Parathyroid adenoma (tissue), 2 donors: ENCODE measurements at regions not wholly inside any gene's neighbourhood (a gene's known extent, or its start where the extent isn't known, plus 50 kb on each side); places are given as distances from the start of the nearest gene placed in this dataset.

Source experiments
- H2AFZ ChIP-seq: fragments of 300-600 bp; sonication (generic); one replicate; pipeline ENCODE4 v1.7.0; 2017; ENCODE audit warnings: antibody characterized with exemption, mild to moderate bottlenecking
- H3K27ac ChIP-seq: fragments of 300-600 bp; sonication (generic); one replicate; pipeline ENCODE4 v1.7.0; 2017
- H3K27me3 ChIP-seq: fragments of 300-600 bp; sonication (generic); one replicate; pipeline ENCODE4 v1.7.0; 2017; ENCODE audit warnings: low read length; ENCODE audit not compliant: control insufficient read depth, insufficient read depth
- H3K36me3 ChIP-seq: fragments of 300-600 bp; sonication (generic); one replicate; pipeline ENCODE4 v1.7.0; 2017; ENCODE audit warnings: low read length; ENCODE audit not compliant: control insufficient read depth, insufficient read depth
- H3K4me1 ChIP-seq: fragments of 300-600 bp; sonication (generic); one replicate; pipeline ENCODE4 v1.7.0; 2017; ENCODE audit warnings: control low read depth
- H3K4me2 ChIP-seq: fragments of 300-600 bp; sonication (generic); one replicate; pipeline ENCODE4 v1.7.0; 2017; ENCODE audit warnings: low read length
- H3K4me3 ChIP-seq: fragments of 300-600 bp; sonication (generic); one replicate; pipeline ENCODE4 v1.7.0; 2017; ENCODE audit warnings: low read depth, low read length
- H3K79me2 ChIP-seq: fragments of 300-600 bp; sonication (generic); one replicate; pipeline ENCODE4 v1.7.0; 2017; ENCODE audit warnings: control low read depth
- H3K9ac ChIP-seq: fragments of 300-600 bp; sonication (generic); one replicate; pipeline ENCODE4 v1.7.0; 2017; ENCODE audit warnings: mild to moderate bottlenecking
- H3K9me3 ChIP-seq: fragments of 300-600 bp; sonication (generic); one replicate; pipeline ENCODE4 v1.7.0; 2017; ENCODE audit warnings: low read length; ENCODE audit not compliant: control insufficient read depth
- TF ChIP-seq, protein P1 (sequence below): fragments of 300-600 bp; sonication (generic); IDR thresholded peaks from one replicate; pipeline ENCODE4 v1.7.0; 2017; ENCODE audit warnings: antibody characterized with exemption, mild to moderate bottlenecking
- donor health status: primary hyperparathyroidism.

DNA sequence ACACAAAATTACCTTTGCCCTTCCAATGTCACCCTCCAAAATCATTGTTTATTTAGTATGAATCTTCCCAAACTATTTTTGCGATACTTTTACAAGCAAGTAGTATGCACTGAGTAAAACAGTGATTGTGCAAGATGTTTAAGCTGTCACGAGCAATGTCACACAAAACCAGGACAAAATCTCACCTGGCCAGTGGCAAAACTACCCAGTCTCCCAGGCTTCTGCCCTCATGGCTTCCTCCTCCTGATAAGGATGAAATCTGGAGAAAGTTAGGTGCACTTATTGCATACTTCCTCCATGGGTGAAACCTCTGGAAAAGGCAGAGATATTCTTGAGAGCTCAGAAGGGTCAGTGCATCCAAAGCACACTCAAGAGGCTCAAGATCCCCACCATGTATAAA is 500.8 kb downstream of the IRS2 start:
- Histone ChIP-seq H3K9ac (no peak overlapping the region), H3K4me1 (no peaks in the 10 kb centered on the region), H2AFZ (no peak overlapping the region), H3K9me3 (no peaks in the 10 kb centered on the region), H3K4me2 (no peak overlapping the region), H3K4me3 (no peak overlapping the region), H3K36me3 (no peaks in the 10 kb centered on the region), H3K27me3 (no peaks in the 10 kb centered on the region), H3K27ac (no peak overlapping the region), H3K79me2 (no peaks in the 10 kb centered on the region)
- TF ChIP-seq, protein P1, sequence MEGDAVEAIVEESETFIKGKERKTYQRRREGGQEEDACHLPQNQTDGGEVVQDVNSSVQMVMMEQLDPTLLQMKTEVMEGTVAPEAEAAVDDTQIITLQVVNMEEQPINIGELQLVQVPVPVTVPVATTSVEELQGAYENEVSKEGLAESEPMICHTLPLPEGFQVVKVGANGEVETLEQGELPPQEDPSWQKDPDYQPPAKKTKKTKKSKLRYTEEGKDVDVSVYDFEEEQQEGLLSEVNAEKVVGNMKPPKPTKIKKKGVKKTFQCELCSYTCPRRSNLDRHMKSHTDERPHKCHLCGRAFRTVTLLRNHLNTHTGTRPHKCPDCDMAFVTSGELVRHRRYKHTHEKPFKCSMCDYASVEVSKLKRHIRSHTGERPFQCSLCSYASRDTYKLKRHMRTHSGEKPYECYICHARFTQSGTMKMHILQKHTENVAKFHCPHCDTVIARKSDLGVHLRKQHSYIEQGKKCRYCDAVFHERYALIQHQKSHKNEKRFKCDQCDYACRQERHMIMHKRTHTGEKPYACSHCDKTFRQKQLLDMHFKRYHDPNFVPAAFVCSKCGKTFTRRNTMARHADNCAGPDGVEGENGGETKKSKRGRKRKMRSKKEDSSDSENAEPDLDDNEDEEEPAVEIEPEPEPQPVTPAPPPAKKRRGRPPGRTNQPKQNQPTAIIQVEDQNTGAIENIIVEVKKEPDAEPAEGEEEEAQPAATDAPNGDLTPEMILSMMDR = no peak

DNA sequence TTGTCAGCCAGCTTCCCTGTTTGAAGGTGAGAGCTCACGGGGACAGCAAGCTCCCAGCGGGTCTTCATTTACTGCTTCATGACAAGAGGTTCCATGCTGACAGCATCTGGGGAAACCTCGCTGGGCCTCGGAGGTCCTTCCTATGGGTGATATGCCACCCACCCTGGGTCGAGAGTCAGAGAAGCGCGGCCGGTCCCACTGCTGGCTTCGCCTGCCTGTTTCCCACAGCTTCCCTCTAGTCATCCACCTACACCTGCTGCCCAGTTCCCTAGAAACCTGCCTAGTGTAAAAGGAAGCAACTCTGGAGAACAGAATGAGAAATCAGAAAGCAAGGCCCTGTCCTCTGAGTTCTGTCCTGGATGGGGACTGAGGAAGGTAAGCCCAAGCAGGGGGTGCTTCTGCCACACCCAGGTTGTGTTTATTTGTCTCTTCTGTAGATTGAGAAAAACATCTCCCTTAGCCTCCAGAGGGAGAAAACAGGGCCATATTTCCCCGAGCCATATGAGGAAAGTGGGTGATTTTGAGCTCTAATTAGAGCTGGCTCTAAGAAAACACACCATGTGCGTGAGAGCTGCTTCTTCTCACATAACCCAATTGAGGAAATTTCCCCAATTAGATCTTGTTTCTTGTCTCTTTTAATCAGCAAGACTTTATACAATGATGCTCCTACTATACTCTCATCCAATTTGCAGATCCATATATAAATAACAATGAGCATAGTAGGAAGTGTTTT is 504.3 kb downstream of the IRS2 start:
- Histone ChIP-seq H3K4me1 (no peaks in the 10 kb centered on the region), H3K36me3 (no peaks in the 10 kb centered on the region), H3K9me3 (no peaks in the 10 kb centered on the region), H3K79me2 (no peaks in the 10 kb centered on the region), H3K4me3 (no peak overlapping the region), H3K4me2 (no peak overlapping the region), H3K9ac (no peak overlapping the region), H2AFZ (no peak overlapping the region), H3K27ac (no peak overlapping the region), H3K27me3 (no peaks in the 10 kb centered on the region)
- TF ChIP-seq, protein P1 = no peak

DNA sequence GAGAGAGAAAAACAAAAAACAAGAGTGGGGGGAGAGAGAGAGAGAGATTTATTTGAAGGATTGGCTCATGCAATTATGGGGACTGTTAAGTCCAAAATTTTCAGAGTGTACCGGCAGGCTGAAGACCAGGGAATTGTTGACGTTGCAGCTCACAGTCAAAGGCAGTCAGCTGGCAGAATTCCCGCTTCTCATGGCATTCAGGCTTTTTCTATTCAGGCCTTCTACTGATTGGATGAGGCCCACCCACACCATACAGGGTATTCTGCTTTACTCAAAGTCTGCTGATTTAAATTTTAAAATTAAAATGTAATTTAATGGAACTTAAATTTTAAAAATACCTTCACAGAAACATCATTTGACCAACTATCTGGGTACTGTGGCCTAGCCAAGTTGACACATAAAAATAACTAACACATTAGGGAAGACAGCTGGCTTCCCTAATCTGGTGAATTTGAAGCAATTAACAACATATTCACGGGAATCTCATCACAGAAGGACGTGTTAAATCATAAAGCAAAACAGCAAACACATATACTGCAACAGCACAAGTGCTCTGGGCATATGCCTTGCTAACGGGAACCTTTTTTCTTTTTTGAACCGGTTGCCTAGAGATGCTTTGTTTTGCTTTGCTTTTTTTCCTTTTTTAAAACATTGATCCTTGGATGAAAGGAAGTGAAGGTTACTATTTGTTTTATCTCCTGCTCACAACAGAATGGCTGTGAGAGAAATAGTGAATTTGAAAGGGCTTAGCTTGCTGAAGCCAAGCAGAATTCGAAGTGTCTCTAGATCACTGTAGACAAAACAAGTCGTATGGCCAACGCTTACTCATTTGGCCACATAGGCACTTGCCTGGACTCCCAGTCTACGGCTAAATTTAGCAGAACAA is 505.1 kb downstream of the IRS2 start:
- H3K4me1 ChIP-seq = no peaks in the 10 kb centered on the region
- no peaks in the 10 kb centered on the region for H3K27me3 ChIP-seq
- TF ChIP-seq, protein P1 = no peak
- no peak overlapping the region for H3K9ac ChIP-seq
- no peak overlapping the region for H3K27ac ChIP-seq
- no peaks in the 10 kb centered on the region for H3K36me3 ChIP-seq
- H2AFZ ChIP-seq = no peak overlapping the region
- H3K4me3 ChIP-seq = no peak overlapping the region
- H3K79me2 ChIP-seq = no peaks in the 10 kb centered on the region
- no peak overlapping the region for H3K4me2 ChIP-seq
- H3K9me3 ChIP-seq = no peaks in the 10 kb centered on the region

DNA sequence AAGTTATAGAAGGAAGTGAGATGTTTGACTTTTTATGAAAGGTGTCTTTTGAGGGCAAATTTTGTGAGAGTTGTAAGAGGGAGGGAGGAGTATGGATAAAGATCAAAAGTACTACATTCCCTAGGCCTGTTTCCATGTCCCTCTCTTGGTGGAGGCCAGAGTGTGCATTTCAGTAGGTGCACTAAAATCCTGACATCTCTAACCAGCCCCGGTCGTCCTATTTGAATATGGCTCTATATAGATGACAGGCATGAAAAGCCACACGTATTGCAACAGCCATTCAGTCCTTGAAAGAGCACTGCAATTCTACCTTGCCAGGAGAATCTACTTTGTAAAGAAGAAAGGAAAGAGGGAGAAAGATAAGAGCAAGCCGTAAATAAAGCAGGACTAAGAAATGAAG is 510.1 kb downstream of the IRS2 start:
- no peak overlapping the region for H3K9ac ChIP-seq
- no peaks in the 10 kb centered on the region for H3K9me3 ChIP-seq
- no peak overlapping the region for H3K27ac ChIP-seq
- no peaks in the 10 kb centered on the region for H3K4me1 ChIP-seq
- H3K27me3 ChIP-seq = no peaks in the 10 kb centered on the region
- H3K79me2 ChIP-seq = no peaks in the 10 kb centered on the region
- TF ChIP-seq, protein P1 = no peak
- no peak overlapping the region for H2AFZ ChIP-seq
- no peak overlapping the region for H3K4me3 ChIP-seq
- no peaks in the 10 kb centered on the region for H3K36me3 ChIP-seq
- no peak overlapping the region for H3K4me2 ChIP-seq
